ENCODE measurements at regions not wholly inside any gene's neighbourhood (a gene's known extent, or its start where the extent isn't known, plus 50 kb on each side); places are given as distances from the start of the nearest gene placed in this dataset.
"Not testable (repeated sequence)": the region's sequence is repeated elsewhere in the genome, so short reads cannot be mapped to it uniquely, and the experiment has no call there.

- DNase-seq, result not testable (repeated sequence)
Measured at GRCh38 chr11:67871168-67871567, 132.7 kb downstream of the UNC93B1 start.

GRCh38 chr11:67862896-67863295 lies 141.0 kb downstream of the UNC93B1 start:
- not testable (repeated sequence) for DNase-seq

- not testable (repeated sequence) for DNase-seq
Measured at GRCh38 chr11:67859513-67860161, 144.3 kb downstream of the UNC93B1 start.

- DNase-seq, result not testable (repeated sequence)
Measured at GRCh38 chr11:67850747-67851146, 153.2 kb downstream of the UNC93B1 start.

- not testable (repeated sequence) for DNase-seq
Measured at GRCh38 chr11:67849766-67850165, 154.1 kb downstream of the UNC93B1 start.

GRCh38 chr11:67847896-67848875 lies 155.7 kb downstream of the UNC93B1 start:
- DNase-seq, result not testable (repeated sequence)

GRCh38 chr11:67846303-67846702 lies 157.6 kb downstream of the UNC93B1 start:
- not testable (repeated sequence) for DNase-seq

- not testable (repeated sequence) for DNase-seq
Measured at GRCh38 chr11:67845296-67845695, 158.6 kb downstream of the UNC93B1 start.

GRCh38 chr11:67840599-67840998 lies 163.3 kb downstream of the UNC93B1 start:
- DNase-seq, result not testable (repeated sequence)

GRCh38 chr11:67830152-67830551 lies 155.7 kb upstream of the ALDH3B2 start:
- DNase-seq, result not testable (repeated sequence)

GRCh38 chr11:67826951-67827296 lies 152.5 kb upstream of the ALDH3B2 start:
- not testable (repeated sequence) for DNase-seq

- DNase-seq, result peak in 1 of 2 donors; percentile 26
Measured at GRCh38 chr11:67826028-67826950, 151.9 kb upstream of the ALDH3B2 start.

GRCh38 chr11:67824861-67825260 lies 150.4 kb upstream of the ALDH3B2 start:
- not testable (repeated sequence) for DNase-seq

GRCh38 chr11:67820081-67820480 lies 145.7 kb upstream of the ALDH3B2 start:
- no peak for DNase-seq

- not testable (repeated sequence) for DNase-seq
Measured at GRCh38 chr11:67817558-67817957, 143.1 kb upstream of the ALDH3B2 start.

GRCh38 chr11:67809301-67809700 lies 134.9 kb upstream of the ALDH3B2 start:
- DNase-seq, result not testable (repeated sequence)

- not testable (repeated sequence) for DNase-seq
Measured at GRCh38 chr11:67807896-67808295, 133.5 kb upstream of the ALDH3B2 start.

- not testable (repeated sequence) for DNase-seq
Measured at GRCh38 chr11:67806728-67807235, 132.4 kb upstream of the ALDH3B2 start.

GRCh38 chr11:67806183-67806582 lies 131.8 kb upstream of the ALDH3B2 start:
- not testable (repeated sequence) for DNase-seq

- peak; percentile 89 to 90 for DNase-seq
Measured at GRCh38 chr11:67805253-67806126, 131.1 kb upstream of the ALDH3B2 start.

Data from hippocampal formation (tissue), 2 donors.